ENCODE measurements at regions not wholly inside any gene's neighbourhood (a gene's known extent, or its start where the extent isn't known, plus 50 kb on each side); places are given as distances from the start of the nearest gene placed in this dataset.

DNA sequence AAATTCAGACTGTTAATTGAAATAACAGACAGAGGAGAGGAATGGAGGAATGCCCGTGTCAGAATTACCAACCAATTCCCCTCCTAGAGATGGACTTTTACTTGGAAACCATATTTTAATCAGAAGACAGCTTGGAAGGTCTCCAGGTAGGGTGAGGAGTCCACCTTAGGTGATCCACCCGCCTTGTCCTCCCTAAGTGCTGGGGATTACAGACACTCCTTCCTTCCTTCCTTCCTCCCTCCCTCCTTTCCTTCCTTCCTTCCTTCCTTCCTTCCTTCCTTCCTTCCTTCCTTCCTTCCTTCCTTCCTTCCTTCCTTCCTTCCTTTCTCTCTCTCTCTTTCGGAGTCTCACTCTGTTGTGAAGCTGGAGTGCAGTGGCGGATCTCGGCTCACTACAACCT lies 328.0 kb downstream of the RAPGEF2 start:
- Histone ChIP-seq H3K36me3 (no peaks in the 10 kb centered on the region), H3K4me1 (no peaks in the 10 kb centered on the region), H3K27ac (no peak overlapping the region), H3K9me3 (no peaks in the 10 kb centered on the region), H3K27me3 (no peaks in the 10 kb centered on the region), H3K4me3 (no peak overlapping the region)
- TF ChIP-seq CTCF (IDR thresholded peaks at IDR 0.05) (no peak), POLR2AphosphoS5 (IDR thresholded peaks at IDR 0.05) (no peak), POLR2A (IDR thresholded peaks at IDR 0.05) (no peak), EP300 (IDR thresholded peaks at IDR 0.05) (no peak)
- WGBS, 2 donors, result 93 to 95% methylated on average over 5 of the region's 5 CpGs
- intact Hi-C loops (cut with DNase I), result no loop called here
- no peak for DNase-seq

- Histone ChIP-seq H3K4me3 (no peak overlapping the region), H3K27me3 (no peaks in the 10 kb centered on the region), H3K9me3 (no peaks in the 10 kb centered on the region), H3K27ac (no peak overlapping the region), H3K36me3 (no peaks in the 10 kb centered on the region), H3K4me1 (no peaks in the 10 kb centered on the region)
- DNase-seq, result no peak
- TF ChIP-seq POLR2A (IDR thresholded peaks at IDR 0.05), result no peak
- TF ChIP-seq CTCF (IDR thresholded peaks at IDR 0.05), result no peak
- no peak for TF ChIP-seq EP300 (IDR thresholded peaks at IDR 0.05)
- TF ChIP-seq POLR2AphosphoS5 (IDR thresholded peaks at IDR 0.05), result no peak
- 63 to 73% methylated on average over 3 of the region's 3 CpGs for WGBS, 2 donors
- intact Hi-C loops (cut with DNase I), result no loop called here
These were observed 329.6 kb downstream of the RAPGEF2 start for GRCh38 chr4:159432436-159432835.

GRCh38 chr4:159433337-159433736 lies 330.5 kb downstream of the RAPGEF2 start:
- Histone ChIP-seq H3K36me3 (no peaks in the 10 kb centered on the region), H3K4me1 (no peaks in the 10 kb centered on the region), H3K27ac (no peak overlapping the region), H3K27me3 (no peaks in the 10 kb centered on the region), H3K9me3 (no peaks in the 10 kb centered on the region), H3K4me3 (no peak overlapping the region)
- TF ChIP-seq POLR2AphosphoS5 (IDR thresholded peaks at IDR 0.05), result no peak
- no peak for TF ChIP-seq POLR2A (IDR thresholded peaks at IDR 0.05)
- no peak for TF ChIP-seq EP300 (IDR thresholded peaks at IDR 0.05)
- no peak for TF ChIP-seq CTCF (IDR thresholded peaks at IDR 0.05)
- intact Hi-C loops (cut with DNase I), result no loop called here
- DNase-seq, result no peak
- WGBS, 2 donors, result 74 to 87% methylated on average over 3 of the region's 3 CpGs

GRCh38 chr4:159434114-159434870 lies 331.4 kb downstream of the RAPGEF2 start:
- DNase-seq, result no peak
- no peak for TF ChIP-seq POLR2A (IDR thresholded peaks at IDR 0.05)
- no peak for TF ChIP-seq EP300 (IDR thresholded peaks at IDR 0.05)
- TF ChIP-seq POLR2AphosphoS5 (IDR thresholded peaks at IDR 0.05), result no peak
- TF ChIP-seq CTCF (IDR thresholded peaks at IDR 0.05), result no peak
- Histone ChIP-seq H3K36me3 (no peaks in the 10 kb centered on the region), H3K4me1 (no peaks in the 10 kb centered on the region), H3K4me3 (no peak overlapping the region), H3K9me3 (no peaks in the 10 kb centered on the region), H3K27ac (no peak overlapping the region), H3K27me3 (no peaks in the 10 kb centered on the region)
- WGBS, 2 donors, result 70 to 75% methylated on average over 4 of the region's 4 CpGs
- intact Hi-C loops (cut with DNase I), result no loop called here

DNA sequence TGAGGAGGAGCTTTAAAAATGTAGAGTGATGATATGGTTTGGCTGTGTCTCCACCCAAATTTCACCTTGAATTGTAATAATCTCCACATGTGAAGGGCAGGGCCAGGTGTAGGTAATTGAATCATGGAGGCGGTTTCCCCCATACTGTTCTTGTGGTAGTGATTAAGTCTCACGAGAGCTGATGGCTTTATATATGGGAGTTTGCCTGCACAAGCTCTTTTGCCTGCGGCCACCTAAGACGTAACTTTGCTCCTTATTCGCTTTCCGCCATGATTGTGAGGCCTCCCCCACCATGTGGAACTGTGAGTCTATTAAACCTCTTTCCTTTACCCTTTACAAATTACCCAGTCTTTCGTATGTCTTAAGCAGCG lies 332.0 kb downstream of the RAPGEF2 start:
- no peaks in the 10 kb centered on the region for H3K9me3 ChIP-seq
- H3K4me3 ChIP-seq, result no peak overlapping the region
- TF ChIP-seq CTCF (IDR thresholded peaks at IDR 0.05) (no peak), POLR2AphosphoS5 (IDR thresholded peaks at IDR 0.05) (no peak), EP300 (IDR thresholded peaks at IDR 0.05) (no peak), POLR2A (IDR thresholded peaks at IDR 0.05) (no peak)
- 91 to 95% methylated on average over 8 of the region's 8 CpGs for WGBS, 2 donors
- H3K27me3 ChIP-seq, result no peaks in the 10 kb centered on the region
- no peak overlapping the region for H3K27ac ChIP-seq
- intact Hi-C loops (cut with DNase I), result no loop called here
- no peaks in the 10 kb centered on the region for H3K36me3 ChIP-seq
- no peak for DNase-seq
- H3K4me1 ChIP-seq, result no peaks in the 10 kb centered on the region

Data from sigmoid colon (tissue), 6 donors.